ENCODE measurements at regions not wholly inside any gene's neighbourhood (a gene's known extent, or its start where the extent isn't known, plus 50 kb on each side); places are given as distances from the start of the nearest gene placed in this dataset.

DNA sequence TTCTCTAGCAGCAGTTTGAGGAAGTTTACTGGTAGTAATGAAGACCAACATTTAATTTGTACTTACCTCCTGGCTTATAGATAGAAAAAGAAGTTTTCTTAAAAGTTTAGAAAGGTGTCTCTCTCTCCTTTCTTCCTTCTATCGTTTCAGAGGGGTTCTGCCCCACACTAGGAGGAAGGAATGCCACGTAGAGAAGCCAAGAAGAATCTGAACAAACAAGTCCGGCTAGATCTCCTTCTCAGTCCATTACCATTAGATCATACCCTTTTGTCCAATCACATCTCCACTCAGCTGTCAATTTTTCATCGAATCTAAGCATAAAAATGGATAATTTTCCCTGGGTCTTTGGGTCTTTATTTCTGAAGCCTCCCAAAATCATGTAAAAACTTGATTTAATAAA, 1048.1 kb downstream of the SI start:
- ATAC-seq (no peak), DNase-seq (no peak)
- intact Hi-C loops (cut with DNase I), result no loop called here
- Histone ChIP-seq H3K9me3 (no peaks in the 10 kb centered on the region), H3K27ac (no peak overlapping the region), H3K27me3 (no peaks in the 10 kb centered on the region), H3K36me3 (no peaks in the 10 kb centered on the region), H3K4me3 (no peak overlapping the region), H3K4me1 (no peaks in the 10 kb centered on the region)
- 58 to 71% (median 63%) methylated on average over 4 of the region's 4 CpGs for WGBS, 4 donors
- no peak for TF ChIP-seq POLR2A (IDR thresholded peaks at IDR 0.05)
- TF ChIP-seq CTCF (IDR thresholded peaks at IDR 0.05), result no peak

GRCh38 chr3:164024786-164025185, 1053.5 kb downstream of the SI start:
- H3K9me3 ChIP-seq, result no peaks in the 10 kb centered on the region
- intact Hi-C loops (cut with DNase I), result no loop called here
- TF ChIP-seq POLR2A (IDR thresholded peaks at IDR 0.05) (no peak), CTCF (IDR thresholded peaks at IDR 0.05) (no peak)
- DNase-seq (no peak), ATAC-seq (no peak)
- WGBS, 4 donors, result 81 to 88% (median 82%) methylated on average over 10 of the region's 10 CpGs
- H3K27ac ChIP-seq, result no peak overlapping the region
- H3K27me3 ChIP-seq, result no peaks in the 10 kb centered on the region
- H3K36me3 ChIP-seq, result no peaks in the 10 kb centered on the region
- H3K4me1 ChIP-seq, result no peaks in the 10 kb centered on the region
- H3K4me3 ChIP-seq, result no peak overlapping the region

GRCh38 chr3:164023480-164023879, 1054.8 kb downstream of the SI start:
- no peaks in the 10 kb centered on the region for H3K4me1 ChIP-seq
- TF ChIP-seq CTCF (IDR thresholded peaks at IDR 0.05) (no peak), POLR2A (IDR thresholded peaks at IDR 0.05) (no peak)
- DNase-seq, result no peak
- intact Hi-C loops (cut with DNase I), result no loop called here
- WGBS, 4 donors, result 71 to 91% (median 86%) methylated on average over 3 to 4 of the region's 4 CpGs
- ATAC-seq, result no peak
- H3K4me3 ChIP-seq, result no peak overlapping the region
- no peaks in the 10 kb centered on the region for H3K36me3 ChIP-seq
- no peaks in the 10 kb centered on the region for H3K27me3 ChIP-seq
- no peaks in the 10 kb centered on the region for H3K9me3 ChIP-seq
- no peak overlapping the region for H3K27ac ChIP-seq

GRCh38 chr3:164018500-164018899, 1059.8 kb downstream of the SI start:
- no peak for ATAC-seq
- H3K27me3 ChIP-seq, result no peaks in the 10 kb centered on the region
- H3K27ac ChIP-seq, result no peak overlapping the region
- peaks cover 0 to 2% (median 0%) of the 10 kb centered on the region in 12 donors for H3K9me3 ChIP-seq
- intact Hi-C loops (cut with DNase I), result loop anchor here in 1 of 10 donors (10.0 kb wide), 1 partner anchor 56 kb away; no protein-coding TSS in a partner anchor
- H3K36me3 ChIP-seq, result no peaks in the 10 kb centered on the region
- no peaks in the 10 kb centered on the region for H3K4me1 ChIP-seq
- TF ChIP-seq CTCF (IDR thresholded peaks at IDR 0.05) (no peak), POLR2A (IDR thresholded peaks at IDR 0.05) (no peak)
- H3K4me3 ChIP-seq, result no peak overlapping the region
- DNase-seq, result no peak
- WGBS, 4 donors, result 90 to 91% (median 90%) methylated on average over 9 of the region's 9 CpGs

Measured in heart left ventricle (tissue), 16 donors.